ENCODE measurements at regions not wholly inside any gene's neighbourhood (a gene's known extent, or its start where the extent isn't known, plus 50 kb on each side); places are given as distances from the start of the nearest gene placed in this dataset.

DNA sequence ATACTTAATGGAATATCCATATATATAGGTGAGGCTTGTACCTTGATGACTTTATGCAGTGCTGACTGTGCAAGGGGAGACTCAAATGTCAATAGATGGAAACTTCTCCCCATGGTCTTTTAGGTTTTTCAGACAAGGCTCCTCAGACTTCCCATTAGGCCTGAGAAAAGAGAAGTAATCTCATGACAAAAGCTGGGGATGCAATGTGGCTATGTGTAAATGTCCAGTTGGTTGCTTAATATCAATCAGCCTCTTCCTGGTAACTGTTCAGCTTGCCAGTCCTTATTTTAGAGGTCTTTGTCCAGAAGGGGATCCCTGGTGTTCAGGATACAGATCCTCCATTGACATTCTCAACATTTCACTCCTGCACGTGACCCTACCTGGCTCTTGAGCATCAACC, 621.1 kb upstream of the CDH18 start:
- no peak for DNase-seq (ENCODE audit: low read depth in 2 of 2)
- TF ChIP-seq, protein P1, sequence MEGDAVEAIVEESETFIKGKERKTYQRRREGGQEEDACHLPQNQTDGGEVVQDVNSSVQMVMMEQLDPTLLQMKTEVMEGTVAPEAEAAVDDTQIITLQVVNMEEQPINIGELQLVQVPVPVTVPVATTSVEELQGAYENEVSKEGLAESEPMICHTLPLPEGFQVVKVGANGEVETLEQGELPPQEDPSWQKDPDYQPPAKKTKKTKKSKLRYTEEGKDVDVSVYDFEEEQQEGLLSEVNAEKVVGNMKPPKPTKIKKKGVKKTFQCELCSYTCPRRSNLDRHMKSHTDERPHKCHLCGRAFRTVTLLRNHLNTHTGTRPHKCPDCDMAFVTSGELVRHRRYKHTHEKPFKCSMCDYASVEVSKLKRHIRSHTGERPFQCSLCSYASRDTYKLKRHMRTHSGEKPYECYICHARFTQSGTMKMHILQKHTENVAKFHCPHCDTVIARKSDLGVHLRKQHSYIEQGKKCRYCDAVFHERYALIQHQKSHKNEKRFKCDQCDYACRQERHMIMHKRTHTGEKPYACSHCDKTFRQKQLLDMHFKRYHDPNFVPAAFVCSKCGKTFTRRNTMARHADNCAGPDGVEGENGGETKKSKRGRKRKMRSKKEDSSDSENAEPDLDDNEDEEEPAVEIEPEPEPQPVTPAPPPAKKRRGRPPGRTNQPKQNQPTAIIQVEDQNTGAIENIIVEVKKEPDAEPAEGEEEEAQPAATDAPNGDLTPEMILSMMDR (IDR thresholded peaks at IDR 0.05; ENCODE audit: low read depth, low read length): no peak
- H3K4me3 ChIP-seq (replicated peaks in 1 of 2; ENCODE audit: low read depth in 2 of 2, low read length in 2 of 2): no peak overlapping the region

DNA sequence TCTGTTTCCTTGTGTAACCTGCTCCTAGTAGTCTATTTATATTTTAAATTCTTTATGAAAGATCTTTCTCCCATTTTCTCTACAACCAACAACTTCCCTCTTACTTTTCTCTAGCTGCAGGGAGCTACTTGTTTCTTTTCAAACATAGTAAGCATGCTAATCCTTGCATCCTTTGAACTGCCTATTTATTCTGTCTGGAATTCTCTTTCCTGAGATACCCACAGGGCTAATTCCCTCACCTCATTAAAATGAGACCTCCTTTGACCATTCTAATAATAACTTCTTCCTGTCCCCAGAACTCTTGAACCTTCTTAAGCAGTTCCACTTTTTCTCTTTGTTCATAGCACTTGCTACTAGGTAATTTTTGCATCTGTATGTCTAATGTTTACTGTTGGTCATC, 620.6 kb upstream of the CDH18 start:
- no peak overlapping the region for H3K4me3 ChIP-seq (replicated peaks in 1 of 2; ENCODE audit: low read depth in 2 of 2, low read length in 2 of 2)
- DNase-seq (ENCODE audit: low read depth in 2 of 2): no peak
- TF ChIP-seq, protein P1 (IDR thresholded peaks at IDR 0.05; ENCODE audit: low read depth, low read length): no peak

DNA sequence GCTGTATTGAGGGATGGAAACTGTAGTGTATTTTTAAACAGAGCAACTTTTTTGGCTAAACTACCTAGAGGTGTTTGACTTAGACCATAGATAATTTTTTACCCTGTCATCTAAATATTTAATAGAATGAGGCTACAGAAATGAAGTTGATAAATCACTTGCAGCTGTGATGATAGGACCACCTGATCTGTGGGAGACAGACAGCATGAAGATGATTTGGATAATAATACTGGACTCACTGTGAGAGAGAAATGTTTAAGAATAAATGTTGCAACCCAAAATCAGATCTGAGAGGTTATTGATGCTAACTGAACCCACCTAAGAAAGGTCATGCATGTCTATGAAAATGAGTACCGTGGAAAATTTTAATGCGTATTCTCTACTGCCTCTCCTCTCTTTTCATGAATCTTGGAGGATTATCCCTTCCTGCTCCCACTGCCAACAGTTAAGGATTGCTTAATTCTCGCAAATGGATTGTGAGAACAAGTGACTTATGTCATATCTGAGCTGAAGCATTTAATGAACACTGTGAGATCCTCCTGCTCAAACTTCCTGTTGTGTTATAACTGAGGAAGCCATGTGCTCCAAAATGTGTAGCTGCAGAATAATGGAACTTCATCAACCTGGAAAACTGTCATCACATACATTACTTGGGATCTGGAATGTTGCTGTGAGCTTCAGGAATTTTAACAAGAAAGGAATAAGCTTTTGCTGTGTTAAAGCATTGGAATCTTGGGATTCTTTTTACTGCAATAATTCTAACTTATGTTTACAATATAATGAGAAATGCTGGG, 617.9 kb upstream of the CDH18 start:
- peak; percentile 9 to 21 for DNase-seq (ENCODE audit: low read depth in 2 of 2)
- no peak overlapping the region for H3K4me3 ChIP-seq (replicated peaks in 1 of 2; ENCODE audit: low read depth in 2 of 2, low read length in 2 of 2)
- TF ChIP-seq, protein P1 (IDR thresholded peaks at IDR 0.05; ENCODE audit: low read depth, low read length): no peak

DNA sequence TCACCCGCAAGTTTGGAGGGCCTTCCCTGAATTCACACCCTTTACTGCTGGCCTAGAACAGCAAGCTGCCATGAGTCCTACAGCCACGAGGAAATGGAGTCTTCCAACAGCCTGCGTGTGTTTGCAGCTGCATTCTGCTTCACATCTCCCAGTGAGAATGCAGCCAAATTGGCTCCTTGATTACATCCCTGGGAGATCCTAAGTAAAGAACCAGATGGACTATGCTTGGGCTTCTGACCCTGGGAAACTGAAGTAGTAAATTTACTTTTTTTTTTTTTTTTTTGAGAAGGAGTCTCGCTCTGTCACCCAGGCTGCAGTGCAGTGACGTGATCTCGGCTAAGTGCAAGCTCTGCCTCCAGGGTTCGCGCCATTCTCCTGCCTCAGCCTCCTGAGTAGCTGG, 617.0 kb upstream of the CDH18 start:
- TF ChIP-seq, protein P1 (IDR thresholded peaks at IDR 0.05; ENCODE audit: low read depth, low read length): no peak
- no peak overlapping the region for H3K4me3 ChIP-seq (replicated peaks in 1 of 2; ENCODE audit: low read depth in 2 of 2, low read length in 2 of 2)
- DNase-seq (ENCODE audit: low read depth in 2 of 2): no peak

DNA sequence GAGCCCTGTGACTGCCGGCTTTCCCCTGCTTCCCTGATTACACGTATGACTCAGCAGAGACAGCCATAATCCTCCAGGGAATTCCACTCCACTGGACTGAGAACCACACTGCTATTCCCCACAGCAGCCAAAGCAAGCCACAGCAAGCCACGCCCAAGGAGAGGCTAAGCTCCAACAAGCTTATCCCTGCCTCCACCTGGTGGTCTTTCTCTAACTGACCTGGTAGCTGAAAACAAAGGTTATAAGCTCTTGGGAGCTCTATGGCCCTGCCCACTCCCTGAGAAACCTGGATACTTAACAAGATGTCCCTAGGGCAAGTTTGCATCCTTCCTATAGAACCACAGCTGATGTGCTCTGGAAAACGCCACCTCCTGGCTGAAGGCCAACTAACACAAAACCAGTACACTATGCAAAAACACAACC, 613.7 kb upstream of the CDH18 start:
- TF ChIP-seq, protein P1 (IDR thresholded peaks at IDR 0.05; ENCODE audit: low read depth, low read length): no peak
- peak; percentile 50 to 57 for DNase-seq (ENCODE audit: low read depth in 2 of 2)
- no peak overlapping the region for H3K4me3 ChIP-seq (replicated peaks in 1 of 2; ENCODE audit: low read depth in 2 of 2, low read length in 2 of 2)

DNA sequence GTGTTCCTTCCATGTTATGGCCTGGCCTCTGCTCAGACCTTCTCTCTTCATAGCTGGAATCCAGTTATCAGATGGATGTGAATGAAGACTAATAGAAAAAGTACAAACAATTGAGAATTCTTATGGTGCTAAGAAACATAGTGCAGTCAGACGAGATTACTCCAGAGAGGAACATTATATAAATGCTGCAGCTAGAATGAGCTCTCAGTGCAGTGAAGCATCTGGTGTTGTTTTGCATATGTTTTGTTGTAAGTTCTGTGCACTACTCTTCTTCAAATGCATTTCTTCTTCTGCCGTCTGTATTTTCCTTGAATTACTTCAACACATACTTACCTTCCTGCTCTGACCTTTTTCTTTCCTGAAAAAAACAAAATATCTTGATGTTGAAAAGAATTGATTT, 602.4 kb upstream of the CDH18 start:
- no peak for DNase-seq (ENCODE audit: low read depth in 2 of 2)
- TF ChIP-seq, protein P1 (IDR thresholded peaks at IDR 0.05; ENCODE audit: low read depth, low read length): no peak
- H3K4me3 ChIP-seq (replicated peaks in 1 of 2; ENCODE audit: low read depth in 2 of 2, low read length in 2 of 2): no peak overlapping the region

DNA sequence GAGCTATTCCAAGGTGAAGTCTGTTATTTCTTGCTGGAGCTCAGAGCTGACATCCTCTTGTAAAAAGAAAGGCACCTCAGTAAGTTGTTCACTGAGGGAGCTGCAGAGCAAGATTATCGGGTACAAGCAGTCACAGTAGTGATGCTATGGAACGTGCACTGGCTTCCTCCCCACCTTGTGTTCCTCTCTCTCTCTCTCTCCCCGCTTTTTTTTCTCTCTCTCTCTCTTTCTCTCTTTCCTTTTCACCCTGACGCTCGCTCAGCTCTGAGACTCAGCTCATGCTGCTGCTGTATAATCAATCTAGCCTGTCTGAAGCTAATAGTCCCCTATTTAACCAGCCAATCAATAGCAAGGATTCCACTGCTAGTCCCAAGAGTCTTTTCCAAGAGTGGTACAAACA, 587.6 kb upstream of the CDH18 start:
- no peak for DNase-seq (ENCODE audit: low read depth in 2 of 2)
- H3K4me3 ChIP-seq (replicated peaks in 1 of 2; ENCODE audit: low read depth in 2 of 2, low read length in 2 of 2): no peak overlapping the region
- TF ChIP-seq, protein P1 (IDR thresholded peaks at IDR 0.05; ENCODE audit: low read depth, low read length): no peak
